Non-pigmented ciliary epithelial cell (primary cell): ENCODE measurements at regions not wholly inside any gene's neighbourhood (a gene's known extent, or its start where the extent isn't known, plus 50 kb on each side); places are given as distances from the start of the nearest gene placed in this dataset.
"Not testable (repeated sequence)": the region's sequence is repeated elsewhere in the genome, so short reads cannot be mapped to it uniquely, and the experiment has no call there.

ENCODE experiments used
- DNase-seq: peaks from one replicate; pipeline ENCODE4 v3.0.0-alpha.2; 2010; ENCODE audit warnings: low read depth

- no peak for DNase-seq
These were observed 107.1 kb upstream of the STK17B start for GRCh38 chr2:196278491-196278911.

GRCh38 chr2:196279541-196279940 lies 108.2 kb upstream of the STK17B start:
- no peak for DNase-seq

GRCh38 chr2:196284144-196284844 lies 112.9 kb upstream of the STK17B start:
- no peak for DNase-seq

GRCh38 chr2:196284866-196285557 lies 113.6 kb upstream of the STK17B start:
- no peak for DNase-seq

DNA sequence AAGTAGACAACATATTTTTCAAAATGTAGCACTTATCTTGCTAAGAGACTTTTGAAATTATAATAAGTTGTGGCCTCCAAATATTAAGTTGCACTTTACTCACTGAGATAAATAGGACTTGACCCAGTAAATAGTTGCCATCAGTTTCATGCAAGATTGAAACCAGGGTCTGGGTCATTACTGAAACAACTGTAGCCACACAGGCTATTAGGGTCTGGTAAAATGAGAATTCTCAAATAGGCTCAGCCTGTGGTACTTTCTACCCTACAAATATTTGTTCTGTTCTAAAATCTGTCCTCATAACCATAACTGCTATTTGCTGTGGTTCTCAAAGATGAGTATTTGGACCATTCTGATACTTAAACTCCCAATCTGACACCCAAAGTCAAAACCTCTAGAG lies 115.4 kb upstream of the STK17B start:
- no peak for DNase-seq

GRCh38 chr2:196287523-196287922 lies 116.1 kb upstream of the STK17B start:
- DNase-seq: no peak

- DNase-seq: no peak
These were observed 116.7 kb upstream of the STK17B start for GRCh38 chr2:196288006-196288538.

- DNase-seq: no peak
These were observed 117.6 kb upstream of the STK17B start for GRCh38 chr2:196289000-196289399.

DNA sequence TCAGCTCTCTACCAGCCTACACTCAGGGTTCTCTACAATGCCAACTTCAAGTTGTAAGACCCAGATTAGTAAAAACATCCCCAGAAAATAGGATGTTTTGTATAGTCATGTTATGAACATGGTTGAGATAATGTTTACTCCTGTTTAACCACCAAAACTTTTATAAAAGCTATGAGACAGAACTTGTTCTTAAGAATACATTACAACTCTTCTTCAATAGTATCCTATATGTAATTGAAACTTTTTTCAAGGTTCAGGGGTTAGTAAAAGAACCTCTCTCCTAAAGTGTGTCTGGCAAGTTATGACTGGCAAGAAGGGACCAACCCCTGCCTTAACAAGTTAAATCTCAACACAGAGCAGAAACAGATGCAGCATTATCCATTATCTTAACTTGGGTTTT lies 118.8 kb upstream of the STK17B start:
- DNase-seq: no peak

DNA sequence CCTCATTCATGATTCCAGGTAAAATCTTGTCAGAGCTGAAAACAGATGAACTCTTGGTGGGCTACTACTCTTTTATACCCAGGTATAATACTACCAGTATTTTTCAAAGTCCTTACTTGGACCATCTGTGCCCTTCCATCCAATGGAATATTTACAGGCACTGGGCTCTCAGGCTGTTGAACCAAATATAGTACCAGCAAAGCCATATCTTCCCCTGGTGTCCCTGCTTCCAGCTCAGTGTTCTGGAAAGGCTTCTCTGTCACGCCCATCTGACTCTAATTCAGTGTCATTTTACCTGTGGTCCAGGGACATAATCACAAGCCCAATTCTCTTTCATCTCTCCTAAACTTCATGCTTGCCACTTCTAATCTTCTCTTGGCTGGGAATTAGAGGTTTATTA lies 119.2 kb upstream of the STK17B start:
- DNase-seq: no peak

DNA sequence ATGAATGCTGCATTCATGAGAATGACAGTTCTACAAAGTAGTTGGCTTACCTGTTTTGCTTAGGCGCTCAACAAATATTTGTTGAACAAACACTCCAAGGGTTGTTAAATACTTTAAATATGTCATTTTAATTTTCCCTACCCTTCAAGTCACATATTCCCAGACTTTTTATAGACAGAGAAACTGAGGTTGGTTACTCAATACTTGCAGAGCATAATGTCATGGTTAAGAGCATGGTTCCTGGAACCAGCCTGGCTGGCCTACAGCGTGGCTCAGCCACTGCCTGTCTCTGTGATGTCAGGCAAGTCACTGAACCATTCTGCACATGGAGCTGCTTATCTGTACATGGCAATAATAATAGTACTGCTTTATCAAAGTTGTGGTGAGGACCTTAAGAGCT lies 120.0 kb upstream of the STK17B start:
- DNase-seq: no peak

DNA sequence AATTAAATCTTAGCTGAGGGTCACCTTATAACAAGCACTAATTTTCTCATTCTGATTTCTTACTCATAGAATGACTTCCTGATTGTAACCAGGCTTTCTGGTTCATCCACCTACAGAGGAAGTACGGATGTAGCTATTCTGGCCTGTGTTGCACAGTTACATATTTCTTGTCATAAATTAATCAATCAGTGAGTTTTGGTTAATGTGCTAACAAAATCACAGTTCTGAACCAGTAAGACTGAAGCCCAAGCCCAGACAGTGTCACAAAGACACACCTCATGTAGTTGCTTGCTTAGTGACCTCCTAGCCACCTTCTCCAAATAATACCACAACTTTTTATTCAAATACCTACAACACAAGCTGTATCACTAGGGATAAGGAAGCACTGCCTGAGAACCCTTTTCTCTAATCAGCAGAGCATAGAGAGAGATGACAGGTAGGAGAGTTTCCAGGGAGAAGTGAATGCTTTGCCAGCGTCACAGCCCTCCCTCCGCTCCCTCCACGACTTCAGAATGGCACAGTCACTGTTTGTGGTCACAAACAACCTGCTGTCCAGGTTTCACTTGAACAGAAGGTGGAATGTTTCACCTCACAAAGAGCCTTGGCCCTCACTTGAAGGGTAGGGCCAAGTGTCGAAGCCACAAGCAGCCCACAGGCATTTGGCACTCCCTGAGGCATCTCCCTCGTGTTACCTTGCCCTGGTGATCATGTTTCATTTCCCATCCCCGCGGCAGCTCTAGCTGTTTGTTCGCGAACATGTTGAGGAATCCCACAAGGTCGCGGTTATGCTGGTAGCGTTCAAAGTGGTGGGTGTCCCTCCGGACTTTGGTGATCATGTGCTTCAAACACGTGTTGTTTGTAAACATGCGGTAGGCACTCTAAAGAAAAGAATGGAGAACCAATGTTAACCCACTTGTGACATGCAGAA lies 120.8 kb upstream of the STK17B start:
- DNase-seq: no peak

- peak; percentile 84 for DNase-seq
These were observed 122.6 kb upstream of the STK17B start for GRCh38 chr2:196293751-196294515.

GRCh38 chr2:196294516-196294909 lies 123.1 kb upstream of the STK17B start:
- no peak for DNase-seq

DNA sequence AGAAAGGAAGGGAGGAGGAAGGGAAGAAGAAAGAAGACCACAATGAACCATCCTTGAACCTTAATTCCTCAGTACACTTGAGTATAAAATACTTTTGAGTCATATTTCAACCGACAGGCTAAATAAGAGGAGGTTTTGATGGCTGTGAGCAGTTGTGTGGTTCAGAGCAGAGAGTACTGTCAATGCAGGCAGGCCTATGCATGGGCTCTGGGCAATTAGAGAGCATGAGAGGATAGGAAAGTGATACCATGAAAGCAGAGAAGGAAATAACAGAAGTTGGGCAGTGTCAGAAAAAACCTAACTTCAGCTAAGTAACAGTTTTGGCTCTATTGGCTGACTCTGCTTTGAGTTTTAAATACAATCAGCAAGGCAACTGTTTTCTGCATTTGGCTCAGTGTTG lies 123.6 kb upstream of the STK17B start:
- DNase-seq: no peak

DNA sequence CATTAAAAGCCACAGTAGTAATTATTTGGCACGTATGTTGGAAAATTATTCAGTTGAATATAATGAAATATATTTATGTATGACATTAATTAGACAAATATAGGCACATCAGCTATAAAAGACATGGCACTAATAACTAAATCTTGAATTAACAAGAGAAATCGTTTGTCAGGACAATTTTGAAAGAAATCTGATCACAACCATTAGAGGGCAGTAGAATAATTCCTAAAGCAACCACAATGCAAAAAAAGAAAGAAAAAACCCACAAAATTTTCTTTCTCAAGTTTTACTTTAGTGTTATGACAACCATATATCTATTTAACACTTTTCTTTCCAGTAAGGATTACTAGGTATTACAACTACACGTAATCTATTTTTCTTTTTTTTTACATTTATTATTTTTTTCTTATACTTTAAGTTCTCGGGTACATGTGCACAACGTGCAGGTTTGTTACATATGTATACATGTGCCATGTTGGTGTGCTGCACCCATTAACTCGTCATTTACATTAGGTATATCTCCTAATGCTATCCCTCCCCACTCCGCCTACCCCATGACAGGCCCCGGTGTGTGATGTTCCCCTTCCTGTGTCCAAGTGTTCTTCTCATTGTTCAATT lies 126.8 kb upstream of the STK17B start:
- not testable (repeated sequence) for DNase-seq

- DNase-seq: no peak
These were observed 136.5 kb upstream of the STK17B start for GRCh38 chr2:196307775-196308305.

DNA sequence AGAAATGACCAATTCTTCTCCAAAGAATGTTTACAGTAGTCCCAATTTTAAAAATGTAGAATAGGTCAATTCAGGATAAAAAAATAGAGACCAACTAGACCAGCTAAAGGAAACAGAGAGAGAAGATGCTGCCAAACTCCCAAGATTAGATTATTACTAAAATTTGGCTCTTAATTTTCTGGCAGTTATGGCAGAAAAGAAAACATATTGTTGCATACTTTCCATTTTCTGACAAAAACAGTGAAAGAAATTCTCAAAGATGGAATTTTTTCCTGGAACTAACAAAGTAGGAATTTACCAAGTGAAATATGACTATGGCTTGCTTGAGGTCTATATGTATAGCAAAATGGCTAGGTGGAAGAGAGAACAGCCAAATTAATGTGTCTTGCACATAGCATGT lies 138.3 kb upstream of the STK17B start:
- DNase-seq: no peak

GRCh38 chr2:196314157-196314556 lies 142.8 kb upstream of the STK17B start:
- no peak for DNase-seq

GRCh38 chr2:196314780-196315179 lies 143.4 kb upstream of the STK17B start:
- DNase-seq: no peak
